Parathyroid adenoma (tissue), 2 donors: ENCODE measurements at regions not wholly inside any gene's neighbourhood (a gene's known extent, or its start where the extent isn't known, plus 50 kb on each side); places are given as distances from the start of the nearest gene placed in this dataset.
"Not testable (repeated sequence)": the region's sequence is repeated elsewhere in the genome, so short reads cannot be mapped to it uniquely, and the experiment has no call there.

ENCODE experiments used
- H2AFZ ChIP-seq: fragments of 300-600 bp; sonication (generic); one replicate; pipeline ENCODE4 v1.7.0; 2017; ENCODE audit warnings: antibody characterized with exemption, mild to moderate bottlenecking
- H3K27ac ChIP-seq: fragments of 300-600 bp; sonication (generic); one replicate; pipeline ENCODE4 v1.7.0; 2017
- H3K27me3 ChIP-seq: fragments of 300-600 bp; sonication (generic); one replicate; pipeline ENCODE4 v1.7.0; 2017; ENCODE audit warnings: low read length; ENCODE audit not compliant: control insufficient read depth, insufficient read depth
- H3K36me3 ChIP-seq: fragments of 300-600 bp; sonication (generic); one replicate; pipeline ENCODE4 v1.7.0; 2017; ENCODE audit warnings: low read length; ENCODE audit not compliant: control insufficient read depth, insufficient read depth
- H3K4me1 ChIP-seq: fragments of 300-600 bp; sonication (generic); one replicate; pipeline ENCODE4 v1.7.0; 2017; ENCODE audit warnings: control low read depth
- H3K4me2 ChIP-seq: fragments of 300-600 bp; sonication (generic); one replicate; pipeline ENCODE4 v1.7.0; 2017; ENCODE audit warnings: low read length
- H3K4me3 ChIP-seq: fragments of 300-600 bp; sonication (generic); one replicate; pipeline ENCODE4 v1.7.0; 2017; ENCODE audit warnings: low read depth, low read length
- H3K79me2 ChIP-seq: fragments of 300-600 bp; sonication (generic); one replicate; pipeline ENCODE4 v1.7.0; 2017; ENCODE audit warnings: control low read depth
- H3K9ac ChIP-seq: fragments of 300-600 bp; sonication (generic); one replicate; pipeline ENCODE4 v1.7.0; 2017; ENCODE audit warnings: mild to moderate bottlenecking
- H3K9me3 ChIP-seq: fragments of 300-600 bp; sonication (generic); one replicate; pipeline ENCODE4 v1.7.0; 2017; ENCODE audit warnings: low read length; ENCODE audit not compliant: control insufficient read depth
- CTCF ChIP-seq: fragments of 300-600 bp; sonication (generic); IDR thresholded peaks from one replicate; pipeline ENCODE4 v1.7.0; 2017; ENCODE audit warnings: antibody characterized with exemption, mild to moderate bottlenecking
- donor health status: primary hyperparathyroidism.

- no peaks in the 10 kb centered on the region for H3K27me3 ChIP-seq
- H3K4me1 ChIP-seq = no peaks in the 10 kb centered on the region
- TF ChIP-seq CTCF = no peak
- no peaks in the 10 kb centered on the region for H3K9me3 ChIP-seq
- no peak overlapping the region for H2AFZ ChIP-seq
- H3K4me3 ChIP-seq = no peak overlapping the region
- no peaks in the 10 kb centered on the region for H3K36me3 ChIP-seq
- no peak overlapping the region for H3K4me2 ChIP-seq
- no peak overlapping the region for H3K27ac ChIP-seq
- no peak overlapping the region for H3K9ac ChIP-seq
- H3K79me2 ChIP-seq = no peaks in the 10 kb centered on the region
Observed at GRCh38 chr4:28073860-28074555, 1213.4 kb downstream of the STIM2 start.

GRCh38 chr4:28075401-28075956 is 1214.8 kb downstream of the STIM2 start:
- Histone ChIP-seq H3K79me2 (no peaks in the 10 kb centered on the region), H3K9ac (no peak overlapping the region), H3K36me3 (no peaks in the 10 kb centered on the region), H3K4me1 (no peaks in the 10 kb centered on the region), H3K4me2 (no peak overlapping the region), H3K27me3 (no peaks in the 10 kb centered on the region), H2AFZ (no peak overlapping the region), H3K27ac (no peak overlapping the region), H3K9me3 (no peaks in the 10 kb centered on the region), H3K4me3 (no peak overlapping the region)
- TF ChIP-seq CTCF = no peak

- H3K4me1 ChIP-seq, H2AFZ ChIP-seq, H3K9ac ChIP-seq, H3K79me2 ChIP-seq, H3K9me3 ChIP-seq, H3K27ac ChIP-seq, H3K36me3 ChIP-seq, H3K4me3 ChIP-seq, H3K27me3 ChIP-seq, H3K4me2 ChIP-seq: not testable (repeated sequence)
Observed at GRCh38 chr4:28077203-28077602, 1216.6 kb downstream of the STIM2 start.

GRCh38 chr4:28082686-28083390 is 1222.2 kb downstream of the STIM2 start:
- H3K27ac ChIP-seq = no peak overlapping the region
- H3K79me2 ChIP-seq = no peaks in the 10 kb centered on the region
- no peaks in the 10 kb centered on the region for H3K36me3 ChIP-seq
- H3K9ac ChIP-seq = no peak overlapping the region
- TF ChIP-seq CTCF = no peak
- no peak overlapping the region for H3K4me3 ChIP-seq
- no peaks in the 10 kb centered on the region for H3K4me1 ChIP-seq
- H3K9me3 ChIP-seq = no peaks in the 10 kb centered on the region
- H3K4me2 ChIP-seq = no peak overlapping the region
- H3K27me3 ChIP-seq = no peaks in the 10 kb centered on the region
- H2AFZ ChIP-seq = no peak overlapping the region

- no peak for TF ChIP-seq CTCF
- no peaks in the 10 kb centered on the region for H3K79me2 ChIP-seq
- no peak overlapping the region for H3K4me2 ChIP-seq
Observed at GRCh38 chr4:28092610-28093009, 1232.0 kb downstream of the STIM2 start.

More at GRCh38 chr4:28092610-28093009, 1232.0 kb downstream of the STIM2 start:
- H3K9ac ChIP-seq = no peak overlapping the region
- no peaks in the 10 kb centered on the region for H3K36me3 ChIP-seq
- no peak overlapping the region for H2AFZ ChIP-seq
- no peak overlapping the region for H3K4me3 ChIP-seq
- H3K27ac ChIP-seq = no peak overlapping the region
- H3K4me1 ChIP-seq = no peaks in the 10 kb centered on the region
- H3K9me3 ChIP-seq = no peaks in the 10 kb centered on the region
- H3K27me3 ChIP-seq = no peaks in the 10 kb centered on the region
